ENCODE measurements at regions not wholly inside any gene's neighbourhood (a gene's known extent, or its start where the extent isn't known, plus 50 kb on each side); places are given as distances from the start of the nearest gene placed in this dataset.
"Not testable (repeated sequence)": the region's sequence is repeated elsewhere in the genome, so short reads cannot be mapped to it uniquely, and the experiment has no call there.

DNA sequence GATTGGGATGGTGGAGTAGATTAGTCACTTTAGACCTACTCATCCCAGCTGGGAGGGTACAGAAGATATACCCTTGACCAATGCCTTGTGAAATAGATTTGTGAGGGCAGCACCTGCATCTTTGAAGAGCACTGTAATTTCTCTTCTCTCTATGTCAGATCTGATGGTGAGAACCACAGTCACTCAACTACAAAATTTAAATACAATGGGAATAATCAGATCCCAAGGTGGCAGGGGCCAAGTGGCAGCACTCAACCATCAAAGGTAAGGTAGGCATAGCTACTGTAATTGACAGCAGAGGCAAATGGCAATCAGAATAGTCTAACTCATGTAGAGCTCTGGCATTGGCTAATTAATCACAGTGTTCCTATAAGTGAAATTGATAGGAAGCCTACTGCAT is 212.0 kb upstream of the HES1 start:
- TF ChIP-seq CTCF (IDR thresholded peaks at IDR 0.05; ENCODE audit: poor library complexity, severe bottlenecking); EZH2 (IDR thresholded peaks at IDR 0.05; ENCODE audit: borderline replicate concordance, insufficient read depth, low read length, poor library complexity, severe bottlenecking); POLR2AphosphoS5 (IDR thresholded peaks at IDR 0.05); MXI1 (conservative IDR thresholded peaks at IDR 0.05; ENCODE audit: poor library complexity, severe bottlenecking); EP300 (conservative IDR thresholded peaks at IDR 0.05; ENCODE audit: poor library complexity, severe bottlenecking); TAF1 (IDR thresholded peaks at IDR 0.05; ENCODE audit: low read depth); RAD21 (conservative IDR thresholded peaks at IDR 0.05): not testable (repeated sequence)
- TF ChIP-seq, protein P1, sequence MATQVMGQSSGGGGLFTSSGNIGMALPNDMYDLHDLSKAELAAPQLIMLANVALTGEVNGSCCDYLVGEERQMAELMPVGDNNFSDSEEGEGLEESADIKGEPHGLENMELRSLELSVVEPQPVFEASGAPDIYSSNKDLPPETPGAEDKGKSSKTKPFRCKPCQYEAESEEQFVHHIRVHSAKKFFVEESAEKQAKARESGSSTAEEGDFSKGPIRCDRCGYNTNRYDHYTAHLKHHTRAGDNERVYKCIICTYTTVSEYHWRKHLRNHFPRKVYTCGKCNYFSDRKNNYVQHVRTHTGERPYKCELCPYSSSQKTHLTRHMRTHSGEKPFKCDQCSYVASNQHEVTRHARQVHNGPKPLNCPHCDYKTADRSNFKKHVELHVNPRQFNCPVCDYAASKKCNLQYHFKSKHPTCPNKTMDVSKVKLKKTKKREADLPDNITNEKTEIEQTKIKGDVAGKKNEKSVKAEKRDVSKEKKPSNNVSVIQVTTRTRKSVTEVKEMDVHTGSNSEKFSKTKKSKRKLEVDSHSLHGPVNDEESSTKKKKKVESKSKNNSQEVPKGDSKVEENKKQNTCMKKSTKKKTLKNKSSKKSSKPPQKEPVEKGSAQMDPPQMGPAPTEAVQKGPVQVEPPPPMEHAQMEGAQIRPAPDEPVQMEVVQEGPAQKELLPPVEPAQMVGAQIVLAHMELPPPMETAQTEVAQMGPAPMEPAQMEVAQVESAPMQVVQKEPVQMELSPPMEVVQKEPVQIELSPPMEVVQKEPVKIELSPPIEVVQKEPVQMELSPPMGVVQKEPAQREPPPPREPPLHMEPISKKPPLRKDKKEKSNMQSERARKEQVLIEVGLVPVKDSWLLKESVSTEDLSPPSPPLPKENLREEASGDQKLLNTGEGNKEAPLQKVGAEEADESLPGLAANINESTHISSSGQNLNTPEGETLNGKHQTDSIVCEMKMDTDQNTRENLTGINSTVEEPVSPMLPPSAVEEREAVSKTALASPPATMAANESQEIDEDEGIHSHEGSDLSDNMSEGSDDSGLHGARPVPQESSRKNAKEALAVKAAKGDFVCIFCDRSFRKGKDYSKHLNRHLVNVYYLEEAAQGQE (IDR thresholded peaks at IDR 0.05; ENCODE audit: borderline replicate concordance), result not testable (repeated sequence)

Measured in neural cell (in vitro differentiated cells).